RWPE2 (cell line): ENCODE measurements at regions not wholly inside any gene's neighbourhood (a gene's known extent, or its start where the extent isn't known, plus 50 kb on each side); places are given as distances from the start of the nearest gene placed in this dataset.

Experiments
- ATAC-seq: fragments of 200-7000 bp; cut with Tn5 transposase; 3 replicates; pipeline ENCODE4 v1.9.1; 2021; ENCODE audit warnings: low read depth
- DNase-seq: peaks from one replicate; pipeline ENCODE4 v3.0.0-alpha.2; 2020; ENCODE audit warnings: low spot score
- H3K27ac ChIP-seq: fragments of 450-650 bp; 2 replicates; pipeline ENCODE4 v1.5.1; 2017; ENCODE audit warnings: mild to moderate bottlenecking; ENCODE audit not compliant: poor library complexity, severe bottlenecking
- H3K27me3 ChIP-seq: fragments of 250-450 bp; sonication (Bioruptor Pico); 2 replicates; pipeline ENCODE4 v1.5.1; 2021; ENCODE audit warnings: mild to moderate bottlenecking, moderate library complexity; ENCODE audit not compliant: insufficient read depth, poor library complexity, severe bottlenecking
- H3K36me3 ChIP-seq: fragments of 250-450 bp; sonication (Bioruptor Pico); 2 replicates; pipeline ENCODE4 v1.5.1; 2020; ENCODE audit warnings: low read depth, mild to moderate bottlenecking, moderate library complexity
- H3K4me1 ChIP-seq: fragments of 250-450 bp; sonication (Bioruptor Pico); 2 replicates; pipeline ENCODE4 v1.5.1; 2021; ENCODE audit warnings: mild to moderate bottlenecking, moderate library complexity; ENCODE audit not compliant: insufficient read depth, poor library complexity, severe bottlenecking
- H3K4me3 ChIP-seq: fragments of 250-450 bp; sonication (Bioruptor Pico); 2 replicates; pipeline ENCODE4 v1.5.1; 2021; ENCODE audit warnings: mild to moderate bottlenecking, moderate library complexity; ENCODE audit not compliant: severe bottlenecking
- H3K9me3 ChIP-seq: fragments of 250-450 bp; sonication (Bioruptor Pico); 2 replicates; pipeline ENCODE4 v1.5.1; 2021; ENCODE audit warnings: mild to moderate bottlenecking, moderate library complexity; ENCODE audit not compliant: severe bottlenecking
- CTCF ChIP-seq: fragments of 450-650 bp; IDR thresholded peaks from one replicate; pipeline ENCODE4 v1.5.1; 2017; ENCODE audit warnings: mild to moderate bottlenecking, moderate library complexity; ENCODE audit not compliant: poor library complexity, severe bottlenecking

- no peak overlapping the region for H3K4me3 ChIP-seq
- no peaks in the 10 kb centered on the region for H3K9me3 ChIP-seq
- H3K27ac ChIP-seq, result no peak overlapping the region
- DNase-seq (no peak), ATAC-seq (no peak)
- no peaks in the 10 kb centered on the region for H3K4me1 ChIP-seq
- H3K36me3 ChIP-seq, result no peaks in the 10 kb centered on the region
- no peak for TF ChIP-seq CTCF
- H3K27me3 ChIP-seq, result no peaks in the 10 kb centered on the region
These were observed 192.7 kb upstream of the VWC2 start for GRCh38 chr7:49580761-49581160.

GRCh38 chr7:49583440-49583839, 190.0 kb upstream of the VWC2 start:
- TF ChIP-seq CTCF, result no peak
- Histone ChIP-seq H3K36me3 (no peaks in the 10 kb centered on the region), H3K27me3 (no peaks in the 10 kb centered on the region), H3K4me1 (no peaks in the 10 kb centered on the region), H3K4me3 (no peak overlapping the region), H3K9me3 (no peaks in the 10 kb centered on the region), H3K27ac (no peak overlapping the region)
- no peak for DNase-seq
- ATAC-seq, result no peak

- no peak for TF ChIP-seq CTCF
- Histone ChIP-seq H3K27ac (no peak overlapping the region), H3K4me3 (no peak overlapping the region), H3K36me3 (no peaks in the 10 kb centered on the region), H3K9me3 (no peaks in the 10 kb centered on the region), H3K27me3 (peaks cover 14% of the 10 kb centered on the region), H3K4me1 (no peaks in the 10 kb centered on the region)
- ATAC-seq, result no peak
- DNase-seq, result no peak
These were observed 176.5 kb upstream of the VWC2 start for GRCh38 chr7:49596701-49597491.

- Histone ChIP-seq H3K4me1 (no peaks in the 10 kb centered on the region), H3K27me3 (peaks cover 12% of the 10 kb centered on the region), H3K9me3 (no peaks in the 10 kb centered on the region), H3K27ac (no peak overlapping the region), H3K4me3 (no peak overlapping the region), H3K36me3 (no peaks in the 10 kb centered on the region)
- no peak for ATAC-seq
- TF ChIP-seq CTCF, result no peak
- DNase-seq, result no peak
These were observed 175.6 kb upstream of the VWC2 start for GRCh38 chr7:49597805-49598204.

GRCh38 chr7:49611951-49612350, 161.5 kb upstream of the VWC2 start:
- Histone ChIP-seq H3K4me3 (no peak overlapping the region), H3K9me3 (no peaks in the 10 kb centered on the region), H3K27me3 (no peaks in the 10 kb centered on the region), H3K36me3 (no peaks in the 10 kb centered on the region), H3K4me1 (no peaks in the 10 kb centered on the region), H3K27ac (no peak overlapping the region)
- no peak for ATAC-seq
- no peak for TF ChIP-seq CTCF
- no peak for DNase-seq
